Activated B cell treated with CpG ODN at 0.5 μM for 24 hours (primary cell): ENCODE measurements at regions not wholly inside any gene's neighbourhood (a gene's known extent, or its start where the extent isn't known, plus 50 kb on each side); places are given as distances from the start of the nearest gene placed in this dataset.
"Not testable (repeated sequence)": the region's sequence is repeated elsewhere in the genome, so short reads cannot be mapped to it uniquely, and the experiment has no call there.

ENCODE experiments used
- ATAC-seq: fragments of 200-7000 bp; cut with Tn5 transposase; one replicate; pipeline ENCODE4 v1.10.0; 2021; ENCODE audit warnings: low read depth, mild to moderate bottlenecking, moderate library complexity
- CTCF ChIA-PET: fragments of 350-600 bp; sonication (Branson Sonifier 250); formaldehyde crosslinking; loops from one replicate; lab custom pipeline; 2021; ENCODE audit warnings: antibody characterized with exemption; lab: Charles Lee
- POLR2A ChIA-PET: fragments of 350-600 bp; sonication (Branson Sonifier 250); formaldehyde crosslinking; loops from one replicate; lab custom pipeline; 2021; ENCODE audit warnings: antibody characterized with exemption; lab: Charles Lee
- DNase-seq: peaks from one replicate; pipeline ENCODE4 v3.0.0; 2022
- H3K27ac Mint-ChIP-seq: one replicate; pipeline ENCODE4 v1.8.0; 2020; ENCODE audit warnings: mixed read lengths
- H3K27me3 Mint-ChIP-seq: one replicate; pipeline ENCODE4 v1.8.0; 2021; ENCODE audit warnings: mixed read lengths
- H3K36me3 Mint-ChIP-seq: one replicate; pipeline ENCODE4 v1.8.0; 2021; ENCODE audit warnings: low read depth, mixed read lengths
- H3K4me1 Mint-ChIP-seq: one replicate; pipeline ENCODE4 v1.8.0; 2021; ENCODE audit warnings: mixed read lengths
- H3K4me3 Mint-ChIP-seq: one replicate; pipeline ENCODE4 v1.8.0; 2020; ENCODE audit warnings: mild to moderate bottlenecking, mixed read lengths
- H3K9me3 Mint-ChIP-seq: one replicate; pipeline ENCODE4 v1.8.0; 2020; ENCODE audit warnings: mixed read lengths
- intact Hi-C: fragments of 100-400 bp; cut with micrococcal nuclease; formaldehyde crosslinking; loops from one replicate; pipeline ENCODE4 v1.15.1; 2024
- TF ChIP-seq, protein P1 (sequence below): fragments of 200-600 bp; IDR thresholded peaks from one replicate; pipeline ENCODE4 v1.8.0; 2022; ENCODE audit warnings: antibody characterized with exemption, mild to moderate bottlenecking

DNA sequence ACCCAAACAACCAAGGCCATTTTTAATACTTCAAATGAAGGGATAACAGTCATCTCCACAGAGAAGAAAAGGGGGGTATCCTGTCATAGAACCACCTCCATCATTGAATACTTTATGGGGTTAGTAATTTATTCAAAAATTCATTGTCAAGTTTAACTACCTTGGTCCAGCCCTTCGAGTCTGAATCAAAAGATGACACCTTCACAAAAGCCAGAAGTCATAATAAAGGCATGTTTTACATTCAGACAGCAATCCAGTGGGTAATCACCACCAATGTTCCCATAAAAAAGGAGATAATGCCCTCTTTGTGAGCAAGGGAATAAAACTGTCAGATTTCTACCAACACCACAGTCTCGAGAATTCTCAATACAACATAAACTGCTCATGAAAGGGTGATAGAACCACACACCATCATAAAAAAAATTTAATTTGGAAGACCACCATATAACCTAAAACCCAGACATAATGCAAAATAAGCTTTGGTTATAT lies 145.6 kb upstream of the ZBTB20 start:
- ChIA-PET POLR2A (no interaction called here), CTCF (no interaction called here)
- TF ChIP-seq, protein P1, sequence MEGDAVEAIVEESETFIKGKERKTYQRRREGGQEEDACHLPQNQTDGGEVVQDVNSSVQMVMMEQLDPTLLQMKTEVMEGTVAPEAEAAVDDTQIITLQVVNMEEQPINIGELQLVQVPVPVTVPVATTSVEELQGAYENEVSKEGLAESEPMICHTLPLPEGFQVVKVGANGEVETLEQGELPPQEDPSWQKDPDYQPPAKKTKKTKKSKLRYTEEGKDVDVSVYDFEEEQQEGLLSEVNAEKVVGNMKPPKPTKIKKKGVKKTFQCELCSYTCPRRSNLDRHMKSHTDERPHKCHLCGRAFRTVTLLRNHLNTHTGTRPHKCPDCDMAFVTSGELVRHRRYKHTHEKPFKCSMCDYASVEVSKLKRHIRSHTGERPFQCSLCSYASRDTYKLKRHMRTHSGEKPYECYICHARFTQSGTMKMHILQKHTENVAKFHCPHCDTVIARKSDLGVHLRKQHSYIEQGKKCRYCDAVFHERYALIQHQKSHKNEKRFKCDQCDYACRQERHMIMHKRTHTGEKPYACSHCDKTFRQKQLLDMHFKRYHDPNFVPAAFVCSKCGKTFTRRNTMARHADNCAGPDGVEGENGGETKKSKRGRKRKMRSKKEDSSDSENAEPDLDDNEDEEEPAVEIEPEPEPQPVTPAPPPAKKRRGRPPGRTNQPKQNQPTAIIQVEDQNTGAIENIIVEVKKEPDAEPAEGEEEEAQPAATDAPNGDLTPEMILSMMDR = no peak
- ATAC-seq (no peak), DNase-seq (no peak)
- Mint-ChIP-seq H3K9me3 (no peaks in the 10 kb centered on the region), H3K36me3 (no peaks in the 10 kb centered on the region), H3K4me3 (no peak overlapping the region), H3K27ac (no peak overlapping the region), H3K4me1 (no peaks in the 10 kb centered on the region), H3K27me3 (no peaks in the 10 kb centered on the region)
- intact Hi-C loops = no loop called here

DNA sequence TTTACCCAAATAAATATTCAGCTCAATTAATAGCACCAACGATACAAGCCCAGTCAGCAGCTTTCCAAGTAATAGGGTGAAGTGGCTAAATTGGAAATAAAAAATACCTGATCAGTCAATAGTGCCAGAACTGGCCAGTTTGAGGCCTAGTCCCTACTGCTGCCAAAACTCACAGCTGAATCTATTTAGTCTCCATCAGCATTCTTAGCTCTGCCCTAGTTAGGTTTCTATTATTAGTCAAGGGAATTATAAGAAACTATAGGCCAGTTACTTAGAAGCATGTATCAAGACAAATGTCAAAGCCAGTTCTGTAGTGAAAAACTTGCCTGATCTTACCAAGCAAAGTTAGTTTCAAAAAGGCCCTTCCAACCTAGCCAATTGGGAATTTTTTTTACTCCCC lies 146.2 kb upstream of the ZBTB20 start:
- CTCF ChIA-PET = no interaction called here
- Mint-ChIP-seq H3K4me1 (no peaks in the 10 kb centered on the region), H3K36me3 (no peaks in the 10 kb centered on the region), H3K27ac (no peak overlapping the region), H3K27me3 (no peaks in the 10 kb centered on the region), H3K4me3 (no peak overlapping the region), H3K9me3 (no peaks in the 10 kb centered on the region)
- no peak for ATAC-seq
- DNase-seq = no peak
- TF ChIP-seq, protein P1 = no peak
- POLR2A ChIA-PET = no interaction called here
- intact Hi-C loops = no loop called here

DNA sequence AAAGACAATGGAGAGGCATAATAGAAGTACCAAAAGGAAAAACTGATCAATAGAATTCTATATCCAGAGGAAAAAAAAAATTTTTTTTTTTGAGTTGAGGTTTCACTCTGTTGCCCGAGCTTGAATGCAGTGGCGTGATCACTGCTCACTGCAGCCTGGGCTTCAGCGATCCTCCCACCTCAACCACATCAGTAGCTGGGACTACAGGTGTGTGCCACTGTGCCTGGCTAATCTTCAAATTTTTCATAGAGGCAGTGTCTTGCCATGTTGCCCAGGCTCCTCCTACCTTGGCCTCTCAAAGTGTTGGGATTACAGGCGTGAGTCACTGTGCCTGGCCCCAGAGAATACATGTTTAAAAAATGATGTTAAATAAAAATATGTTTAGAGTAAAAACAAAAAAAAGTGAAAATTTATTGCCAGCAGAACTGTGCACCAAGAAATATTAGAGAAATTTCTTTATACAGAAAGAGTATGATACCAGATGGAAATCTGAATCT lies 154.3 kb upstream of the ZBTB20 start:
- ATAC-seq (no peak), DNase-seq (no peak)
- POLR2A ChIA-PET = no interaction called here
- Mint-ChIP-seq H3K27me3 (peaks cover 9% of the 10 kb centered on the region), H3K4me1 (no peaks in the 10 kb centered on the region), H3K27ac (no peak overlapping the region), H3K36me3 (no peaks in the 10 kb centered on the region), H3K4me3 (no peak overlapping the region), H3K9me3 (peaks cover 5% of the 10 kb centered on the region)
- CTCF ChIA-PET = no interaction called here
- intact Hi-C loops = no loop called here
- TF ChIP-seq, protein P1 = no peak

DNA sequence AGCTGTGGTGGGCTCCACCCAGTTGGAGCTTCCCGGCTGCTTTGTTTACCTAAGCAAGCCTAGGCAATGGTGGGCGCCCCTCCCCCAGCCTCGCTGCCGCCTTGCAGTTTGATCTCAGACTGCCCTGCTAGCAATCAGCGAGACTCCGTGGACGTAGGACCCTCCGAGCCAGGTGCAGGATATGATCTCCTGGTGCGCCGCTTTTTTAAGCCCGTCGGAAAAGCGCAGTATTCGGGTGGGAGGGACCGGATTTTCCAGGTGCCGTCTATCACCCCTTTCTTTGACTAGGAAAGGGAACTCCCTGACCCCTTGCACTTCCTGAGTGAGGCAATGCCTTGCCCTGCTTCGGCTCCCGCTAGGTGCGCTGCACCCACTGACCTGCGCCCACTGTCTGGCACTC lies 170.9 kb upstream of the ZBTB20 start:
- ATAC-seq, H3K27me3 Mint-ChIP-seq, H3K36me3 Mint-ChIP-seq, intact Hi-C loops, H3K27ac Mint-ChIP-seq, H3K4me1 Mint-ChIP-seq, H3K9me3 Mint-ChIP-seq, H3K4me3 Mint-ChIP-seq, CTCF ChIA-PET, DNase-seq, POLR2A ChIA-PET: not testable (repeated sequence)

DNA sequence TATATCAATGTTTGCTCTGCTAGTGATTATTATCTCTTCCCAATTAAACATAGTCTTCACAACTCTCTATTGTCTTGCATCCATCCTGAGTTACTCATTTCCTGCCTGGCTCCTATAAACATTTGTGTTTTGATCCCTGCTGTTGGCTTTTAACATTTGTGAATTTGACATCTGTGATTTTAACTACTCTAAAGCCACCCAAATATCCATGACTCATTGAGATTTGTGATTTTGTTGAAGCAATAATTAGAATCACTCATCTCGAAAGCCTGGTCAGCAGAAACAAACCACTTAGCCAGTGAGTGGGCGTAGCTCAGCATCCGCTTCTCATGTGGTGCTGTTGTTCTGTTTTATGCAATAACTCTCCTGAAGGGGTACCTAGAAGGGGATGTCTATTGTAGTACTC lies 174.3 kb upstream of the ZBTB20 start:
- H3K27ac Mint-ChIP-seq = no peak overlapping the region

More for the DNA sequence above, 174.3 kb upstream of the ZBTB20 start:
- CTCF ChIA-PET = no interaction called here
- intact Hi-C loops = no loop called here
- Mint-ChIP-seq H3K4me1 (no peaks in the 10 kb centered on the region), H3K27me3 (peaks cover 4% of the 10 kb centered on the region), H3K4me3 (no peak overlapping the region), H3K36me3 (no peaks in the 10 kb centered on the region), H3K9me3 (no peaks in the 10 kb centered on the region)
- POLR2A ChIA-PET = no interaction called here
- DNase-seq (no peak), ATAC-seq (no peak)
- TF ChIP-seq, protein P1 = no peak
